HG03457 (cell line): ENCODE measurements at regions not wholly inside any gene's neighbourhood (a gene's known extent, or its start where the extent isn't known, plus 50 kb on each side); places are given as distances from the start of the nearest gene placed in this dataset.

Source experiments
- ATAC-seq: cut with Tn5 transposase; IDR thresholded peaks from one replicate; pipeline ENCODE4 v1.9.1; 2021; ENCODE audit warnings: moderate number of reproducible peaks; ENCODE audit not compliant: unreplicated experiment

GRCh38 chr6:40274058-40274457, 313.1 kb downstream of the LRFN2 start:
- ATAC-seq: no peak

- no peak for ATAC-seq
Measured at GRCh38 chr6:40268614-40269013, 318.6 kb downstream of the LRFN2 start.

GRCh38 chr6:40268166-40268565, 319.0 kb downstream of the LRFN2 start:
- no peak for ATAC-seq

- no peak for ATAC-seq
Measured at GRCh38 chr6:40265615-40266014, 321.5 kb downstream of the LRFN2 start.

GRCh38 chr6:40263970-40264369, 323.2 kb downstream of the LRFN2 start:
- no peak for ATAC-seq

GRCh38 chr6:40262363-40262762, 324.8 kb downstream of the LRFN2 start:
- ATAC-seq: no peak

GRCh38 chr6:40258531-40258930, 324.3 kb upstream of the MOCS1 start:
- ATAC-seq: no peak

- no peak for ATAC-seq
Measured at GRCh38 chr6:40256831-40257230, 322.6 kb upstream of the MOCS1 start.

GRCh38 chr6:40256224-40256623, 322.0 kb upstream of the MOCS1 start:
- ATAC-seq: no peak

GRCh38 chr6:40253420-40253819, 319.2 kb upstream of the MOCS1 start:
- no peak for ATAC-seq

GRCh38 chr6:40252531-40253258, 318.4 kb upstream of the MOCS1 start:
- no peak for ATAC-seq

GRCh38 chr6:40251637-40252300, 317.5 kb upstream of the MOCS1 start:
- no peak for ATAC-seq

- no peak for ATAC-seq
Measured at GRCh38 chr6:40249935-40250334, 315.7 kb upstream of the MOCS1 start.

GRCh38 chr6:40247516-40248115, 313.4 kb upstream of the MOCS1 start:
- ATAC-seq: no peak

- no peak for ATAC-seq
Measured at GRCh38 chr6:40244699-40245098, 310.4 kb upstream of the MOCS1 start.

GRCh38 chr6:40232698-40233097, 298.4 kb upstream of the MOCS1 start:
- no peak for ATAC-seq

GRCh38 chr6:40227735-40228134, 293.5 kb upstream of the MOCS1 start:
- ATAC-seq: no peak

- ATAC-seq: no peak
Measured at GRCh38 chr6:40222354-40222753, 288.1 kb upstream of the MOCS1 start.

- no peak for ATAC-seq
Measured at GRCh38 chr6:40219799-40220198, 285.5 kb upstream of the MOCS1 start.

GRCh38 chr6:40210628-40211056, 276.4 kb upstream of the MOCS1 start:
- no peak for ATAC-seq

- ATAC-seq: no peak
Measured at GRCh38 chr6:40205801-40206200, 271.5 kb upstream of the MOCS1 start.

- ATAC-seq: no peak
Measured at GRCh38 chr6:40205004-40205403, 270.7 kb upstream of the MOCS1 start.
